Activated T-helper 17 cell treated with anti-CD3 and anti-CD28 coated beads, Interleukin-2, amount 50 U/mL, for 72 hours (primary cell): ENCODE measurements at regions not wholly inside any gene's neighbourhood (a gene's known extent, or its start where the extent isn't known, plus 50 kb on each side); places are given as distances from the start of the nearest gene placed in this dataset.

Source experiments
- ATAC-seq: fragments of 150-1000 bp; cut with Tn5 transposase; replicated peaks from 2 replicates; pipeline ENCODE4 v1.10.0; 2021; ENCODE audit warnings: mild to moderate bottlenecking, moderate library complexity
- H3K27ac Mint-ChIP-seq: one replicate; pipeline ENCODE4 v1.8.0; 2022; ENCODE audit warnings: mixed read lengths
- H3K27me3 Mint-ChIP-seq: one replicate; pipeline ENCODE4 v1.8.0; 2022; ENCODE audit warnings: mixed read lengths
- H3K36me3 Mint-ChIP-seq: one replicate; pipeline ENCODE4 v1.8.0; 2022; ENCODE audit warnings: low read depth, mild to moderate bottlenecking, mixed read lengths
- H3K4me1 Mint-ChIP-seq: one replicate; pipeline ENCODE4 v1.8.0; 2022; ENCODE audit warnings: mixed read lengths
- H3K4me3 Mint-ChIP-seq: one replicate; pipeline ENCODE4 v1.8.0; 2022; ENCODE audit warnings: mild to moderate bottlenecking, mixed read lengths
- H3K9me3 Mint-ChIP-seq: one replicate; pipeline ENCODE4 v1.8.0; 2022; ENCODE audit warnings: mixed read lengths

- H3K36me3 Mint-ChIP-seq = no peaks in the 10 kb centered on the region
- no peak for ATAC-seq
- peaks cover 18% of the 10 kb centered on the region for H3K27me3 Mint-ChIP-seq
- no peak overlapping the region for H3K4me3 Mint-ChIP-seq
- no peaks in the 10 kb centered on the region for H3K4me1 Mint-ChIP-seq
- H3K9me3 Mint-ChIP-seq = no peaks in the 10 kb centered on the region
- H3K27ac Mint-ChIP-seq = no peak overlapping the region
Measured at GRCh38 chr13:42706286-42706685, 75.1 kb upstream of the FAM216B start.

- no peak overlapping the region for H3K4me3 Mint-ChIP-seq
- H3K27me3 Mint-ChIP-seq = peaks cover 18% of the 10 kb centered on the region
- ATAC-seq = no peak
- no peaks in the 10 kb centered on the region for H3K9me3 Mint-ChIP-seq
- H3K27ac Mint-ChIP-seq = no peak overlapping the region
- no peaks in the 10 kb centered on the region for H3K36me3 Mint-ChIP-seq
- no peaks in the 10 kb centered on the region for H3K4me1 Mint-ChIP-seq
Measured at GRCh38 chr13:42707048-42707447, 74.3 kb upstream of the FAM216B start.

GRCh38 chr13:42707586-42707985 lies 73.8 kb upstream of the FAM216B start:
- H3K36me3 Mint-ChIP-seq = no peaks in the 10 kb centered on the region
- no peaks in the 10 kb centered on the region for H3K4me1 Mint-ChIP-seq
- H3K4me3 Mint-ChIP-seq = no peak overlapping the region
- H3K9me3 Mint-ChIP-seq = no peaks in the 10 kb centered on the region
- no peak for ATAC-seq
- H3K27ac Mint-ChIP-seq = no peak overlapping the region
- peaks cover 18% of the 10 kb centered on the region for H3K27me3 Mint-ChIP-seq

GRCh38 chr13:42708391-42708790 lies 73.0 kb upstream of the FAM216B start:
- no peak for ATAC-seq
- H3K27me3 Mint-ChIP-seq = peaks cover 17% of the 10 kb centered on the region
- H3K4me3 Mint-ChIP-seq = no peak overlapping the region
- H3K9me3 Mint-ChIP-seq = no peaks in the 10 kb centered on the region
- no peak overlapping the region for H3K27ac Mint-ChIP-seq
- H3K36me3 Mint-ChIP-seq = no peaks in the 10 kb centered on the region
- no peaks in the 10 kb centered on the region for H3K4me1 Mint-ChIP-seq

GRCh38 chr13:42709276-42709675 lies 72.1 kb upstream of the FAM216B start:
- Mint-ChIP-seq H3K36me3 (no peaks in the 10 kb centered on the region), H3K27me3 (peaks cover 13% of the 10 kb centered on the region), H3K27ac (no peak overlapping the region), H3K4me1 (no peaks in the 10 kb centered on the region), H3K9me3 (no peaks in the 10 kb centered on the region), H3K4me3 (no peak overlapping the region)
- ATAC-seq = no peak

GRCh38 chr13:42715909-42716308 lies 65.5 kb upstream of the FAM216B start:
- no peak for ATAC-seq
- no peaks in the 10 kb centered on the region for H3K4me1 Mint-ChIP-seq
- H3K27ac Mint-ChIP-seq = no peak overlapping the region
- no peaks in the 10 kb centered on the region for H3K36me3 Mint-ChIP-seq
- peaks cover 13% of the 10 kb centered on the region for H3K27me3 Mint-ChIP-seq
- no peaks in the 10 kb centered on the region for H3K9me3 Mint-ChIP-seq
- no peak overlapping the region for H3K4me3 Mint-ChIP-seq

- H3K4me3 Mint-ChIP-seq = no peak overlapping the region
- no peaks in the 10 kb centered on the region for H3K36me3 Mint-ChIP-seq
- H3K4me1 Mint-ChIP-seq = no peaks in the 10 kb centered on the region
- H3K9me3 Mint-ChIP-seq = no peaks in the 10 kb centered on the region
- H3K27me3 Mint-ChIP-seq = peaks cover 15% of the 10 kb centered on the region
- no peak for ATAC-seq
- no peak overlapping the region for H3K27ac Mint-ChIP-seq
Measured at GRCh38 chr13:42717176-42717575, 64.2 kb upstream of the FAM216B start.

- H3K9me3 Mint-ChIP-seq = no peaks in the 10 kb centered on the region
- ATAC-seq = peak; percentile 95
- no peak overlapping the region for H3K27ac Mint-ChIP-seq
- H3K27me3 Mint-ChIP-seq = peaks cover 24% of the 10 kb centered on the region
- H3K4me1 Mint-ChIP-seq = no peaks in the 10 kb centered on the region
- no peaks in the 10 kb centered on the region for H3K36me3 Mint-ChIP-seq
- H3K4me3 Mint-ChIP-seq = no peak overlapping the region
Measured at GRCh38 chr13:42720113-42720857, 61.1 kb upstream of the FAM216B start.

GRCh38 chr13:42720858-42721219 lies 60.5 kb upstream of the FAM216B start:
- Mint-ChIP-seq H3K27me3 (peaks cover 24% of the 10 kb centered on the region), H3K27ac (no peak overlapping the region), H3K4me3 (no peak overlapping the region), H3K4me1 (no peaks in the 10 kb centered on the region), H3K9me3 (no peaks in the 10 kb centered on the region), H3K36me3 (no peaks in the 10 kb centered on the region)
- peak; percentile 40 for ATAC-seq

GRCh38 chr13:42722883-42723539 lies 58.4 kb upstream of the FAM216B start:
- Mint-ChIP-seq H3K27me3 (peaks cover 24% of the 10 kb centered on the region), H3K36me3 (no peaks in the 10 kb centered on the region), H3K4me1 (no peaks in the 10 kb centered on the region), H3K4me3 (no peak overlapping the region), H3K27ac (no peak overlapping the region), H3K9me3 (peaks cover 5% of the 10 kb centered on the region)
- ATAC-seq = no peak

- peaks cover 5% of the 10 kb centered on the region for H3K9me3 Mint-ChIP-seq
- no peak overlapping the region for H3K27ac Mint-ChIP-seq
- no peak overlapping the region for H3K4me3 Mint-ChIP-seq
- no peaks in the 10 kb centered on the region for H3K4me1 Mint-ChIP-seq
- peaks cover 8% of the 10 kb centered on the region for H3K27me3 Mint-ChIP-seq
- no peak for ATAC-seq
- H3K36me3 Mint-ChIP-seq = no peaks in the 10 kb centered on the region
Measured at GRCh38 chr13:42728507-42729180, 52.7 kb upstream of the FAM216B start.

- no peak overlapping the region for H3K27ac Mint-ChIP-seq
- H3K9me3 Mint-ChIP-seq = peaks cover 5% of the 10 kb centered on the region
- no peaks in the 10 kb centered on the region for H3K36me3 Mint-ChIP-seq
- ATAC-seq = no peak
- H3K27me3 Mint-ChIP-seq = peaks cover 8% of the 10 kb centered on the region
- H3K4me1 Mint-ChIP-seq = no peaks in the 10 kb centered on the region
- H3K4me3 Mint-ChIP-seq = no peak overlapping the region
Measured at GRCh38 chr13:42729857-42730402, 51.5 kb upstream of the FAM216B start.
